8988T (cell line): ENCODE measurements at regions not wholly inside any gene's neighbourhood (a gene's known extent, or its start where the extent isn't known, plus 50 kb on each side); places are given as distances from the start of the nearest gene placed in this dataset.
"Not testable (repeated sequence)": the region's sequence is repeated elsewhere in the genome, so short reads cannot be mapped to it uniquely, and the experiment has no call there.

Source experiments
- DNase-seq: peaks from one replicate; pipeline ENCODE4 v3.0.0; 2011

DNA sequence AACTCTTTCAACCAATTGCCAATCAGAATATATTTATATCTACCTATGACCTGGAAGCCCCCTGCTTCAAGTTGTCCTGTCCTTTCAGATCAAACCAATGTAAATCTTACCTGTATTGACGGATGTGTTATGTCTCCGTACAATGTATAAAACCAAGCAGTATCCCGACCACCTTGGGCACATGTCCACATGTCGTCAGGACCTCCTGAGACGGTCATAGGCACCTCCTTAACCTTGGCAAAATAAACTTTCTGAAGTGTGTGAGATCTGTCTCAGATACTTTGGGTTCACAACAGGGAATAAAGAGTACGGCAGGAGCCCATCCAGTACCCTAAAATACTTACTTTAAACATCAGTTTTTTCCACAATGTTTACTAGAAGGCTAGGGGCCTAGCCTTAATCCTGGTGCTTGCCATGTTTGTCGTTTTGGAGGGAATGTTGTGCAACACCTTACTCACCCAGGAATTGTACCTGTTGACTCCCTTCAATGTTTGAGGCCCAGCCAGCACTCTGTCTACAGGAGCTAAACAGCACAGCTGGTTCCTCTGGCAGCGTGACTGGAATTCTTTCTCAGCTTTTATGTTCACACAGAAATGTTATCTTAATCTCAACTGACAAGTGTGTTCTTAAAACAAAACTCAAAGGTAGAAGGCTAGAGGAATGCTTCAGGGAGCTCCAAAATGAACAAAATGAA lies 90.8 kb upstream of the USP25 start:
- no peak for DNase-seq

DNA sequence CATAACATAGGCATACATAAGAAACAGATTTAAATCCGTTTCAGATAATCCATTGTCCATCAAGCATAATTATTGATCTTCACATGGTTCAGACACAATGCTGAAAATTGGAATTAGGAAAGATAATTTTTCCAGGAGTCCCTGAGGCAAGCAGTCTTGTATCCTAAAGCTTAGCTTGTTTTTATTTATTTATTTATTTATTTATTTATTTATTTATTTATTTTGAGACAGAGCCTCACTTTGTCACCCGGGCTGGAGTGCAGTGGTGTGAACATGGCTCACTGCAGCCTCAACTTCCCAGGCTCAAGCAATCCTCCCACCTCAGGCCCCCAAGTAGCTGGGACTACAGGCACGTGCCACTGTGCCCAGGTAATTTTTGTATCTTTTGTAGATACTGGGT lies 89.7 kb upstream of the USP25 start:
- not testable (repeated sequence) for DNase-seq

DNA sequence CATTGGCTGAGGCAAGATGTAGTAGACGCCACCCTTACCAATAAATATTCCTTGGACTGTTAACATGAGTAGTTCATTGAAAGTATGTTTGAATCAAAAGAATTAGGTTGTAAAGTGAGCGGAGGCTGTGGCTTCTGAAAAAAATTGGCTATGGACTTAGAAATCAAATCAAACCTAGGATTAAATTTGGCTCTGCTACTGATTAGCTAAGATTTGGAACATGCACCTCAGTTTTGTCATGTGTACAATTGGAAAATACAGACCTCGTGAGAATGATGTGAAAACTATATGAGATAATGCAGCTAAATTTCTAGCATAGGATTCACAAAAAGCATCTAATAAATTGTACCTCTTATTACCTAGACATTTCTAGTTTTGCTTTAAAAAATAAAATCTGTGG lies 85.3 kb upstream of the USP25 start:
- no peak for DNase-seq

GRCh38 chr21:15645830-15646229 lies 84.0 kb upstream of the USP25 start:
- no peak for DNase-seq

- no peak for DNase-seq
Observed at GRCh38 chr21:15650735-15651134, 79.0 kb upstream of the USP25 start.

DNA sequence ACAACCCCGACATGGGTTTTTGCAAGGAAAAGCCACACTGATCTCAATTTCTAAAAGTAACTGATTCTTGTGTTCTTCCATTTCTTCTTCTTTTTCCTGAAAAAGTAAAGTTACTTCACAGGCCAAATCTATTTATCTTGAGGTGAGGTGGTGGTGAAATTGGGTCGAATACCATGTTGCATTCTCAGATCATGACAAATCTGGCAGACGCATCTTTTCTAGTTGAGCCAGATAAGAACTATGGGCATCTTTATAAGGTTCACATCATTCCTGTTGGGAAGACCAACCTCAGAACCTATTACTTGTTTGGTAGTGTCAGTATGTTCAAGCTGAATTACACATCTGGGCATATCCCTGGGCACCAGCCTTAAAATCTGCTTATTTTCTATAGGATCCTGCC lies 78.6 kb upstream of the USP25 start:
- DNase-seq = no peak

- DNase-seq = no peak
Observed at GRCh38 chr21:15653710-15654109, 76.1 kb upstream of the USP25 start.

DNA sequence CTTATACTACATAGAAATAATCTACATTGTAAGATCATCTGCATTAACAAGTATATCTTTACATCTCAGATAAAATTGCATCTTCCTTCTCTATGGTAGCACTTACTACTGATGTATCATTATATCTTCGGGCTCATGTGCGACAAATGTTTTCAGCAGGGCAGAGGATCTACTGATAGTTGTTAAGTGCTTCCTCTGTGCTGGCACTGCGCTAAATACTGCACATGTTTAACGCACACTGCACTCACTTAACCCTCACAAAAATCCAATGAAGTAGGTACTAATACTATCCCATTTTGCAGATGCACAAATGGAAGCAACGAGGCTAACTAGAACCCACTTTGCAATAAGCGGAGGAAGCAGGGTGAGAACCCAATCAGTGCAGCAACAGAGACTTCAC lies 75.6 kb upstream of the USP25 start:
- DNase-seq = no peak

DNA sequence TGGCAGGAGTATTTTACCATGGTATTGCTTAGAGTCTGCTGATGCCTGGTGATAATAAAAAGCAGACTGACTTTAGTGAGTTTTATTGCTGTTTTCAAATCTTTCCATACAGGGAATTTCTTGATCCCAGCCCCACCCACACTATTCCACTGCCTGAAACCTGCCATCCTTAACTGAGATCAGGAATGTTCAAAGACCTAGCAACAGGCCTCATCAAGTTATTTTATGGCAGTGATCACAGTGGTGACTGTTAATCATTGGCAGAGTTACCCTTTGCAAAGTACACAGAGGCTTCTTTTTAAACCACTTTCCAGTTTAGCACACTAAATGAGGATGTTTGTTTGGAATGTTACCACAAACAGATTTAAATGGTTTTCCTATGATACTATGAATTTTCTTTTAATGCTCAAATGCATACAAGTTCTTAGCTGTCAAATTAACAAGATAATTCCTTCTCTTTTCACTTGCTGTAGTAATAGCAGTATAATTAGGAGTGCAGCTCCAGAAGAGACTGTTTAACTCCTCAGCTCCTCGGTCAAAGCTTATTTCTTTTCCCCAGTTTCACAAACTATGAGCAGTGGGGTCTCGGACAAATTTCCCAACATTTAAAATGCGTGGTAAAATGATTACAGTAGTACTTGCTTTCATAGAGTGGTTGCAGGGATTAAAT lies 69.9 kb upstream of the USP25 start:
- DNase-seq = no peak

DNA sequence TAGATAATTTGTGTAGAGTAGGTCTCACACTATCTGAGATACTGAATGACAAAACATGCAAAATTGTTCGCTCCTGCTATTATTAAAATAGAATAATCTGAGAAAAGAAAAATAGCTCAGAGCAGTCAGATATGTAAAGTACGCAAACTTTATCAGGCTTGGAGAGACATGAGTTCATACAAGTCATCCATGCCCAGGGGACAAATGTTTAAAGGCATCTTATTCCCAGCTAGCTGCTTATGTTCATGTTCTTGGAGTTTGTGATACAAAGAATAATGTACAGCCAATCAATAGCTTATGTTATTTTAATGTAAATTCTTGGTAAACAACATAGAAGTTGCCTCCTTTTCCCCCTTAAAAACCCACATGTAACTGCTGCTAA lies 69.4 kb upstream of the USP25 start:
- no peak for DNase-seq

DNA sequence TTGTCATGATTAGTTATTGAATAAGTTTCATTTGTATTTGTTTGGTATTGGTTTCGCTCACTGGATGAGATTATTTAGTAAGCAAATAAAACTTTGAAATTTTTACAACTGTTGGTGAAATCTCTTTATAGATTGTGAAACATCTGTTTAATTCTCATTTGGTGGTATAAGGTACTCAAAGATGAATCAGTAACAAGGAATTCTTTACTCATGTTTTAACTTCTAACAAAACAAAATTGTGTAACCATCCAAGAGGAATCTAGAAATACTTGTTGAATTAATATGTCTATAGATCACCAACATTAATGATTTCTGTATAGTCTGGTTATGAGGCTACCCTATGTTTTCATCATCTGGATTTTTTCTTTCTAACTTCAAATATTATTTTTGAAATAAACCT lies 62.8 kb upstream of the USP25 start:
- DNase-seq = no peak

GRCh38 chr21:15667819-15668218 lies 62.0 kb upstream of the USP25 start:
- no peak for DNase-seq

DNA sequence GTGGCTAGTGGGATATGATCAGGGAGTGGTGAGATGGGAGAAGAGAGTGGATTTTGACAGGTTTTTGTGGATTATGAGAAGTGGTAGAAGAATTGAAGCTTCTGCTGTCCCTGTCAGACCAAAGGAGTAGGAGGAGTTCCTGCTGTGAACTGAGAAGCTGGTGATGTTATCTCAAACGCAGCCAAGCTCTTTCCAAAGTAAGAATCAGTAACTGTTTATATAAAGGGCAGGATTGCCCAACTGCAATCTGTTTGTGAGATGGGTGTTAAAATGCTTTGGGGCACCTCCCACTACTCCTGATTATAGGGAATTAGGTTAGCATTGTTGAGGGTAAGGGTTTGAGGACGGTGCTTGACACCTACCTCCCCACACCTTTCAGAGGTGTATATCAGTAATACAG lies 60.5 kb upstream of the USP25 start:
- DNase-seq = no peak

DNA sequence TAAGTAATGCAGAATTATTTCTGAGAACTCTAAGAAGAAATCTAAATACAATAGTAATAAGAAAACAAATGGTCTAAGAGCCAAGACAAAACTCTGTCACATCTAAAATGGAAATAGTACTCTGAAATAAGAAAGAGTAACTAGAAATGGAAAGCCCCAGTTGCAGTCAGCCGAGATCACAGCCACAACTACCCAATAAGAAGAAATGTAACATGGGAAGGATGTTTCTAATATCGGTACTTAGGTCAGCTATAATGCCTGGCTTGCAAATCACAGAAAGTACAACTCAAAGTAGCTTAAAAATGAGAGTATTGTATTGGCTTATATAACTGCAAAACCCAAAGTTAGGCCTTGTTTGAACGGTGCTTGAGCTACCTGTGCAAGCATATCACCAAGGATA lies 58.6 kb upstream of the USP25 start:
- no peak for DNase-seq

GRCh38 chr21:15672578-15672977 lies 57.2 kb upstream of the USP25 start:
- not testable (repeated sequence) for DNase-seq

- DNase-seq = no peak
Observed at GRCh38 chr21:15676935-15677334, 52.8 kb upstream of the USP25 start.

- DNase-seq = no peak
Observed at GRCh38 chr21:15679630-15680029, 50.2 kb upstream of the USP25 start.
